ENCODE measurements at regions not wholly inside any gene's neighbourhood (a gene's known extent, or its start where the extent isn't known, plus 50 kb on each side); places are given as distances from the start of the nearest gene placed in this dataset.

- no peak for DNase-seq (ENCODE audit: low read depth)
Measured at GRCh38 chr16:51579652-51580360, 428.7 kb upstream of the SALL1 start.

GRCh38 chr16:51577621-51578303 lies 426.7 kb upstream of the SALL1 start:
- peak; percentile 50 for DNase-seq (ENCODE audit: low read depth)

GRCh38 chr16:51576498-51577195 lies 425.6 kb upstream of the SALL1 start:
- DNase-seq (ENCODE audit: low read depth): no peak

- DNase-seq (ENCODE audit: low read depth): no peak
Measured at GRCh38 chr16:51573191-51573590, 422.1 kb upstream of the SALL1 start.

GRCh38 chr16:51569203-51569931 lies 418.3 kb upstream of the SALL1 start:
- DNase-seq (ENCODE audit: low read depth): peak; percentile 28

GRCh38 chr16:51567911-51568310 lies 416.8 kb upstream of the SALL1 start:
- no peak for DNase-seq (ENCODE audit: low read depth)

- DNase-seq (ENCODE audit: low read depth): no peak
Measured at GRCh38 chr16:51565184-51565583, 414.1 kb upstream of the SALL1 start.

GRCh38 chr16:51562891-51563290 lies 411.8 kb upstream of the SALL1 start:
- DNase-seq (ENCODE audit: low read depth): no peak

- no peak for DNase-seq (ENCODE audit: low read depth)
Measured at GRCh38 chr16:51559901-51560300, 408.8 kb upstream of the SALL1 start.

GRCh38 chr16:51557670-51558069 lies 406.6 kb upstream of the SALL1 start:
- no peak for DNase-seq (ENCODE audit: low read depth)

- DNase-seq (ENCODE audit: low read depth): peak; percentile 94
Measured at GRCh38 chr16:51556694-51557340, 405.7 kb upstream of the SALL1 start.

- peak; percentile 57 for DNase-seq (ENCODE audit: low read depth)
Measured at GRCh38 chr16:51553910-51554309, 402.8 kb upstream of the SALL1 start.

GRCh38 chr16:51553314-51553713 lies 402.2 kb upstream of the SALL1 start:
- no peak for DNase-seq (ENCODE audit: low read depth)

GRCh38 chr16:51550800-51551347 lies 399.8 kb upstream of the SALL1 start:
- no peak for DNase-seq (ENCODE audit: low read depth)

- peak; percentile 52 for DNase-seq (ENCODE audit: low read depth)
Measured at GRCh38 chr16:51549836-51550235, 398.8 kb upstream of the SALL1 start.

GRCh38 chr16:51545951-51546350 lies 394.9 kb upstream of the SALL1 start:
- DNase-seq (ENCODE audit: low read depth): no peak

- DNase-seq (ENCODE audit: low read depth): no peak
Measured at GRCh38 chr16:51544851-51545467, 393.9 kb upstream of the SALL1 start.

GRCh38 chr16:51543971-51544370 lies 392.9 kb upstream of the SALL1 start:
- no peak for DNase-seq (ENCODE audit: low read depth)

GRCh38 chr16:51542981-51543815 lies 392.1 kb upstream of the SALL1 start:
- no peak for DNase-seq (ENCODE audit: low read depth)

GRCh38 chr16:51540259-51540658 lies 389.2 kb upstream of the SALL1 start:
- DNase-seq (ENCODE audit: low read depth): peak; percentile 29

Data from iris pigment epithelial cell (primary cell).